ENCODE measurements at regions not wholly inside any gene's neighbourhood (a gene's known extent, or its start where the extent isn't known, plus 50 kb on each side); places are given as distances from the start of the nearest gene placed in this dataset.

DNA sequence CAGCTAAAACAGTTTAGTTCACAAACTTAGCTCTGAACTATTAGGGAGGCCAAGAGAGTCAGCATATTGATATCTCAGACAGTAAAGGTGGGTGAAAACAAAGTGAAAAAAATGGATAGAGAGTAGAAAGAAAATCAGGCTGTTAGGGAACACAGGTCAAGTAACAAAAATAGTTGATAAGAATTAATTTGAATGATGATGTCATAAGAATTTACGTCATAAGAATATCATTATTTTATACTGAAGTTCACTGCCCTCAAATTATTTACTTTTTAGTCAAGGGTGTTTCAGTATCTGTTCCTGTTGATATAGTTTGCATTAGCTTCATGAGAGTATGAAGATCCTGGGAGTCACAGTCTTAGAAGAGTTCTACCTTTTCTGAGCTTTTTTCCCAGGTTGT is 1134.6 kb downstream of the SI start:
- WGBS, 2 donors: 67 to 72% methylated on average over 1 of the region's 1 CpG
- TF ChIP-seq POLR2A (IDR thresholded peaks at IDR 0.05): no peak
- TF ChIP-seq, protein P1, sequence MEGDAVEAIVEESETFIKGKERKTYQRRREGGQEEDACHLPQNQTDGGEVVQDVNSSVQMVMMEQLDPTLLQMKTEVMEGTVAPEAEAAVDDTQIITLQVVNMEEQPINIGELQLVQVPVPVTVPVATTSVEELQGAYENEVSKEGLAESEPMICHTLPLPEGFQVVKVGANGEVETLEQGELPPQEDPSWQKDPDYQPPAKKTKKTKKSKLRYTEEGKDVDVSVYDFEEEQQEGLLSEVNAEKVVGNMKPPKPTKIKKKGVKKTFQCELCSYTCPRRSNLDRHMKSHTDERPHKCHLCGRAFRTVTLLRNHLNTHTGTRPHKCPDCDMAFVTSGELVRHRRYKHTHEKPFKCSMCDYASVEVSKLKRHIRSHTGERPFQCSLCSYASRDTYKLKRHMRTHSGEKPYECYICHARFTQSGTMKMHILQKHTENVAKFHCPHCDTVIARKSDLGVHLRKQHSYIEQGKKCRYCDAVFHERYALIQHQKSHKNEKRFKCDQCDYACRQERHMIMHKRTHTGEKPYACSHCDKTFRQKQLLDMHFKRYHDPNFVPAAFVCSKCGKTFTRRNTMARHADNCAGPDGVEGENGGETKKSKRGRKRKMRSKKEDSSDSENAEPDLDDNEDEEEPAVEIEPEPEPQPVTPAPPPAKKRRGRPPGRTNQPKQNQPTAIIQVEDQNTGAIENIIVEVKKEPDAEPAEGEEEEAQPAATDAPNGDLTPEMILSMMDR (IDR thresholded peaks at IDR 0.05): no peak
- Histone ChIP-seq H3K27ac (no peak overlapping the region), H3K27me3 (no peaks in the 10 kb centered on the region), H3K9me3 (no peaks in the 10 kb centered on the region), H3K36me3 (replicated peaks in 1 of 2; ENCODE audit: insufficient read depth in 1 of 2, low read depth in 2 of 2) (no peaks in the 10 kb centered on the region), H3K4me3 (no peak overlapping the region), H3K4me1 (no peaks in the 10 kb centered on the region)
- intact Hi-C loops (cut with DNase I): no loop called here
- ATAC-seq (no peak), DNase-seq (no peak)

DNA sequence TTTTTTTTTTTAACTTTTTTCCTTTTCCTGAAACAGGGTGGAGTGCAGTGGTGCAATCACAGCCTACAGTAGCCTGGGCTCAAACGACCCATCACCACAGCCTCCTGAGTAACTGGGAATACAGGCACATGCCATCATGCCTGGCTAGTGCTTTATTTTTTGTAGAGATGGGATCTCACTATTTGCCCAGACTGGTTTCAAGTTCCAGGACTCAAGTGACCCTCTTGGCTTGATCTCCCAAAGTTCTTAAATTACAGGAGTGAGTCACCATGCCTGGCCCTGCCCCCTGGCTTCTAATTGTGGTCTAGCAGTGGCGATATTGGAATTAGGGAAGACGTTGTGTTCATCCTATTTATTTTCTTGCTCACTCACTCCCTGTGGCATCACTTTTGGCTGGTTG is 1138.4 kb downstream of the SI start:
- Histone ChIP-seq H3K4me1 (no peaks in the 10 kb centered on the region), H3K27ac (no peak overlapping the region), H3K27me3 (no peaks in the 10 kb centered on the region), H3K36me3 (replicated peaks in 1 of 2; ENCODE audit: insufficient read depth in 1 of 2, low read depth in 2 of 2) (no peaks in the 10 kb centered on the region), H3K9me3 (no peaks in the 10 kb centered on the region), H3K4me3 (no peak overlapping the region)
- DNase-seq (no peak), ATAC-seq (no peak)
- WGBS, 2 donors: 29 to 78% methylated on average over 3 of the region's 3 CpGs
- TF ChIP-seq, protein P1 (IDR thresholded peaks at IDR 0.05): no peak
- TF ChIP-seq POLR2A (IDR thresholded peaks at IDR 0.05): no peak
- intact Hi-C loops (cut with DNase I): no loop called here

DNA sequence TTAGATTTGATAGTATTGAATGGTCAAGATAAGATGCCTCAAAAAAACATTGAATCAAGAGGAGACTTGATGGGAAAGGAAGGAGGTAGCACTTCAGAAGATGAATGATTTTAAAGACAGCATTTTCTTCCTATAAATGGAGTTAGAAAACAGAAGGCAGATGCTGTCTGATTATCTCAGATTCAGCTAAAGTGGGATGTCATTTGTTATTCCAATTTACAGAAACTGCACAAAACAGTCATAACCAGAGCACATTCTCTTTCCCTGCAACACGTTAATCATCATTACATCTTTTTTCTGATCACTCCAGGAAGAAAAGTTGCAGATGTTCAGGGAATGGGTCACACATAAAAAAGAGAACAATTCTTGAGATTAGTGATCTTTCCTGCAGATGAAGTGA is 1141.8 kb downstream of the SI start:
- no peak overlapping the region for H3K4me3 ChIP-seq
- no peaks in the 10 kb centered on the region for H3K4me1 ChIP-seq
- no peaks in the 10 kb centered on the region for H3K9me3 ChIP-seq
- intact Hi-C loops (cut with DNase I): no loop called here
- no peak for DNase-seq
- no peak overlapping the region for H3K27ac ChIP-seq
- WGBS, 2 donors: 20 to 28% methylated on average over 1 of the region's 1 CpG
- no peak for ATAC-seq
- TF ChIP-seq, protein P1 (IDR thresholded peaks at IDR 0.05): no peak
- no peak for TF ChIP-seq POLR2A (IDR thresholded peaks at IDR 0.05)
- no peaks in the 10 kb centered on the region for H3K36me3 ChIP-seq (replicated peaks in 1 of 2; ENCODE audit: insufficient read depth in 1 of 2, low read depth in 2 of 2)
- no peaks in the 10 kb centered on the region for H3K27me3 ChIP-seq

DNA sequence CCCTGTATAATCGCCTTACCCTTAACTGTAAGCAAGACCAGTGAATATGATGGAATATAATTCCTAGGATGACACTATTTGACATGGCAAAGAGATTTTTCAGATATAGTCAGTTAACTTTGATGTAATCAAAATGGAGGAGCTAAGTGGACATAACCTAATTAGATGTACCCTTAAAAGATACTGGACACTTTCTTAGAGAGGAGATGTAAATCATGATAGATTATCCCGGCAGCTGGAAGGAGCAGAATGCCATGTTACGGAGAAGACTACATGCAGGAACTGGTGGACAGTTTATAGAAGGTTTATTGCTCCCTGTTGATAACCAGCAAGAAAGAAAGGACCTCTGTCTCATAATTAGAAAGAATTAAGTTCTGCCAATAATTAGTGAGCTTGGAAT is 1142.9 kb downstream of the SI start:
- intact Hi-C loops (cut with DNase I): no loop called here
- ATAC-seq: no peak
- no peak overlapping the region for H3K27ac ChIP-seq
- TF ChIP-seq, protein P1 (IDR thresholded peaks at IDR 0.05): no peak
- no peak for TF ChIP-seq POLR2A (IDR thresholded peaks at IDR 0.05)
- H3K36me3 ChIP-seq (replicated peaks in 1 of 2; ENCODE audit: insufficient read depth in 1 of 2, low read depth in 2 of 2): no peaks in the 10 kb centered on the region
- H3K27me3 ChIP-seq: no peaks in the 10 kb centered on the region
- no peak for DNase-seq
- 37 to 78% methylated on average over 3 of the region's 3 CpGs for WGBS, 2 donors
- no peaks in the 10 kb centered on the region for H3K4me1 ChIP-seq
- no peak overlapping the region for H3K4me3 ChIP-seq
- H3K9me3 ChIP-seq: no peaks in the 10 kb centered on the region

DNA sequence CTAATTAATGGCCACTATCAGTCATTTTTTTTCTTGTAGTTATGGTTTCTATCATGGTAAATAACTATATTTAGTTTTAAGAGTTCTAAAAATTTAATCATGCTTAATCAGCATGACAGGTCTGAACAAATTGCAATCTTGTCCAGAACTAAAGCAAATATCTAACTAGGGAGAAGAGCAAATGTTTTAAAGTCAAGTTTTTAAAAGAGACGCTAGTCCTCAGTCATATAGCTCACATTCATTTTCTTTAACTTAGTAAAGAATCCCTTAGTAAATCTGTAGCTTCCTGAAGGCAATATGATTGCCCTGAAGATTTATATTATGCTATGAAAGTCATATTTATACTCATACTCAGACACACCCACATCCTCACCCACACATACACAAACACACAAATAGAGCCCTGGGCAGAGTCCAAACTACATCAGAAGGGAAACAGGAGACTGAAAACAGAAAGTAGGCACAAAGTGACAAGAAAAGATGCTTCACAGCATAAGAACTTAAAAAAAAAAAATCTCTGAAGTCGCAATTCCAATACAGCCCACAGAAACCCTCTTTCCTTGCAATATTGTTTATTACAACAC is 1149.1 kb downstream of the SI start:
- Histone ChIP-seq H3K36me3 (replicated peaks in 1 of 2; ENCODE audit: insufficient read depth in 1 of 2, low read depth in 2 of 2) (no peaks in the 10 kb centered on the region), H3K9me3 (no peaks in the 10 kb centered on the region), H3K4me3 (no peak overlapping the region), H3K27me3 (no peaks in the 10 kb centered on the region), H3K27ac (no peak overlapping the region), H3K4me1 (no peaks in the 10 kb centered on the region)
- intact Hi-C loops (cut with DNase I): no loop called here
- 58 to 66% methylated on average over 2 of the region's 2 CpGs for WGBS, 2 donors
- TF ChIP-seq, protein P1 (IDR thresholded peaks at IDR 0.05): no peak
- no peak for TF ChIP-seq POLR2A (IDR thresholded peaks at IDR 0.05)
- ATAC-seq (no peak), DNase-seq (no peak)
